NCI-H1092 treated with DMSO at 0.1 percent for 48 hours (cell line): ENCODE measurements at regions not wholly inside any gene's neighbourhood (a gene's known extent, or its start where the extent isn't known, plus 50 kb on each side); places are given as distances from the start of the nearest gene placed in this dataset.
"Not testable (repeated sequence)": the region's sequence is repeated elsewhere in the genome, so short reads cannot be mapped to it uniquely, and the experiment has no call there.

Source experiments
- DNase-seq: peaks from one replicate; lab custom pipeline; 2025; lab: John Stamatoyannopoulos, UW

- DNase-seq = no peak
Observed at GRCh38 chr1:168826269-168826668, 97.3 kb upstream of the DPT start.

GRCh38 chr1:168827557-168827956, 98.6 kb upstream of the DPT start:
- no peak for DNase-seq

- DNase-seq = no peak
Observed at GRCh38 chr1:168829876-168830275, 100.9 kb upstream of the DPT start.

GRCh38 chr1:168830562-168830961, 101.6 kb upstream of the DPT start:
- no peak for DNase-seq

- DNase-seq = no peak
Observed at GRCh38 chr1:168832661-168833060, 103.7 kb upstream of the DPT start.

DNA sequence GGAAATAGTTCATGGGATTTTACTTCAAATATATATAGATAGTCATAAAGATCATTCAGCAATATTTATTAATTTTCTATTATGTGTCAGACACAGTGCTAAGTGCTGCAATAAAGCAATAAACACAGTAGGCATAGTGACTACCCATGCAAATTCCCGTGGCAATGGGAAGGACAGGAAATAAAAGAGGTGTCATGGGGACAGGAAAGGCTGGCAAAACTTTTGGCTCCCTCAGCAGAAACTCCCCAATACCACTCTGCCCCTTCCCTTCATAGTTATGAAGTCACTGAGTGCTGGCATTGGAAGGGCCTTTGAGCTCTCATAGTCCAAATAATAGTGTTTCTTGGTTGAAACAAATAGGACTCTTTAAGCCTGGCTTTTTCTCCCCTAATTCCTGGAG, 104.4 kb upstream of the DPT start:
- DNase-seq = no peak

- no peak for DNase-seq
Observed at GRCh38 chr1:168833801-168834224, 104.8 kb upstream of the DPT start.

GRCh38 chr1:168834225-168834872, 105.3 kb upstream of the DPT start:
- DNase-seq = no peak

DNA sequence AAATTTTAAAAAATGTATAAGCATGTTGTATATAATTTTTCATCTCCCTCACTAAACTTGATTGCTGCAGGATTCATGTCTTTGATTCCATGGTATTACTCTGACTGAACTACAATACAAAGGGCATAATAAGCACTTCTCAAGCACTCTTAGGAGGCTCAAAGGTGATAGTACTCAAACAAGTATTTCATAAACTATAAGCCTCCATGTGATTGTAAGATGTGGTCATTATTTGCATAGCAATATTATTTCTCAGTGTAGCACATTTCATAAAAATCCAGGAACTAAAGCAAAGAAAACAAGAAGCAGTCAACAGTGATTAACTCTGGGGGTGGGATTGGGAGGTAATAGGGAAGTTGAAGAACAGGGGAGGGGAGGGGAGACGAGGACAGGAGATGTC, 106.2 kb upstream of the DPT start:
- DNase-seq = no peak

GRCh38 chr1:168835791-168836190, 106.8 kb upstream of the DPT start:
- no peak for DNase-seq

GRCh38 chr1:168836469-168836868, 107.5 kb upstream of the DPT start:
- no peak for DNase-seq

DNA sequence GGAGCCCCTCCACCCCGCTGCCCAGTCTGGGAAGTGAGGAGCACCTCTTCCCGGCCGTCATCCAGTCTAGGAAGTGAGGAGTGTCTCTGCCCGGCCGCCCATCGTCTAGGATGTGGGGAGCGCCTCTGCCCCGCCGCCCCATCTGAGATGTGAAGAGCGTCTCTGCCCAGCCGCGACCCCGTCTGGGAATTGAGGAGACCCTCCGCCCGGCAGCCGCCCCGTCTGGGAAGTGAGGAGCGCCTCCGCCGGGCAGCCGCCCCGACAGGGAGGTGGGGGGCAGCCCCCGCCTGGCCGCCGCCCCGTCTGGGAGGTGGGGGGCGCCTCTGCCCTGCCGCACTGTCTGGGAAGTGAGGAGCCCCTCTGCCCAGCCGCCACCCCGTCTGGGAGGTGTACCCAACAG, 108.2 kb upstream of the DPT start:
- DNase-seq = not testable (repeated sequence)

- no peak for DNase-seq
Observed at GRCh38 chr1:168842306-168842705, 113.3 kb upstream of the DPT start.

DNA sequence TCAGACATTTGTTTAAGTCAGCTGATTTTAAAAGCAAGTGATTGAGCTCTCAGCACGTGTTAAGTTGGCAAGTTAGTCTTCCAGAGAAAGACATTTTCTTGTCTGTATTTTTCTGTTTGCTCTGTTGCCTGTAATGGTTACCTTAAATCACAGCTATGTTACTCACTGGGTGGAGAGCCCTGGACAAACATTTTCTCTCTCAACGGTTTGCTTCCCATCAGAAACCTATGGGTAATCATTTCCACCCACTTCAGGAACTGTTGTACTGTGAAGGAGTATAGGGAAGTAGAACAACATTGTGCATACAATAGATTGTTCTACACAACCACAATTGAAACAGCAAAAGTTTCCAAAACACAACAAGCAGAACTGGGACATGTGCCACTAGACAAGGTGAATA, 113.9 kb upstream of the DPT start:
- DNase-seq = peak; percentile 53

DNA sequence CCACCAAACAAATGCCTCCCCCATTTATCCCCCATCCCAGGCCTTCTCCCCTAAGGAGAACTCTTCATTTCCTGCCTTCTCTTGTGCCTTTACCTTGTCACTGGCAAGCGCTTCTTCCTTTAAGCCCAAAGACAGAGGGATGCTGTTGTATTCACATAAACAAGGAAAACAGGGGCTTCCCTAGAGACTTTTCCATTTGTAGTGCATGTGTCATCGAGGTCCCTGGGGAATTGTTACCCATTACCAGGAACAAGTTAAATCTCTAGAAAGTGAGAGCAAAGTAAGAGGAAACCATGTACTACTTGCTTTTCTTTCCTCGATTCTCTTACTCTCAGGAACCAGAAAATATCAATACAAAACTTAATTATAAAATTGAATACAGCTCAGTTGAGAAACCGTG, 114.4 kb upstream of the DPT start:
- DNase-seq = no peak

DNA sequence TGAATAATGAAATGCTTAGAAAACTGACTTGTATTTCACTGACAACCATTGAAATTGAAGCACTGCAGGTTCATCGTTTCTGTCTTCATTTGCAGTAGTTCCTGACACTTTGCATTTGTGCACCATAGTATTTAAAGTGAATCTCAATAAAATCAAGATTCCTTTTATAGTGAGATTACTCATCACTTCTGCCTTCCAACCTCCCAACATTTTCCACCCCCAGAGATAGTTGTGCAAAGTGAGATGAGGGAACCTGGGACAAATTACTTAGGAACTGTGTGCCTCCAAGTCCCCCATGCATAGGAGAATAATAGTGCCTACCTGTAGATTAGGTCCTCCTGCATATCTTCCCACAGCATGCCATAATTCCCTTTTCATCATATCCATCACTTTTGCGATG, 114.9 kb upstream of the DPT start:
- DNase-seq = no peak

DNA sequence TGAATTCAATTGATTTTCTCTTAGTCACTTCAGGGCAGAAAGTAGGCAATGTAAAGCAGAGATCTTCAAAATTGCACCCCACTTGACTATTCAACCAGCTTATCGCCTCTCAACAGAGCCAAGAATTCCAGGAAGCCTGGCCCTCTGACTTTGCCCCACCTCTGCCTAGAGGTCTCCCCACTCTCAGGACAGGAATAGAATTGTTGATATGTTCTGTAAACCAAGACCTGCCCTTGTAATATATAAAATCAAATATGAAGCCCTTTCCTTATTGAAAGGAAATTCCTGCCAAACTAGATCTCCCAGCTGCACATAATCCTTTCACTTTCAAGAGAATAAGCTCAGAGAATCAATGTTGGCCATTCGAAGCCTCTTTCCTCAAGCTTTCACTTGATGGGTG, 116.1 kb upstream of the DPT start:
- DNase-seq = no peak

DNA sequence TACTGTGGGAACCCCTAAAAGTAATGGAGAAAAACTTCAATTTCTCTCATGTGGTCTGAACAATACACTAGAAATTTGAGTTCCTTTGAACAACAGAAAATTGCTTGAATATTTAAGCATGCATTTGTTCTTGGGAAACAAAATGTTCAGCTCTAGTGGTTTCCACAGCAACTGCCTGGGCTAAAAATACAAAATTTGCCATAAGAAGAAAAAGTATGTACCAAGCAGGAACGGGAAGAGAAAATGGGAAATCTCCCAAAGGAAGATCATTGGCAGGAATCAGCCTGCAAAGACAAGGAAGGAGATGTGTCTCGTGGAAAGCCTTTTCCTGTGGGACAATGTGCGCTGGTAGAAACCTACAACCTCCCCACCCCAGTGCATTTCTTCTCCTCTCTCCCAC, 119.0 kb upstream of the DPT start:
- DNase-seq = no peak

- no peak for DNase-seq
Observed at GRCh38 chr1:168861421-168862004, 132.5 kb upstream of the DPT start.

- no peak for DNase-seq
Observed at GRCh38 chr1:168863772-168864171, 134.8 kb upstream of the DPT start.

DNA sequence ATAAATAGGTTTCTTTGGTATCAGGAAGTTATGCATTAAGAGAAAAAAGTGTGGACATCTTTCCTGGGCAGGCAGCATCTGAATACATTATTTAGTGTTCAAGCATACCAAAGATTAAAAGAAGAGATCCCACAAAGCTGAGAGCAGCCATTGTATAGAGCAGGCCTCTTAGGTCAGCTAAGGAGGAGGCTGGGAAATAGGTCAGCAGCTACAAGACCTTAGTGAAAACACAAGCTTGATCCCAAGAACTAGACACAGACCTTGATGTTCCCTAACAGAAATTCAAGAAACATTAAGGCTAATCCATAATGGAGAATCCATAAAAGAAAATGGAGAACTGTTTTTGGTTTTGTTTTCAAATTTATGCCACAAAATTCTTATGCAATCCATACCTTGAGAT, 135.3 kb upstream of the DPT start:
- DNase-seq = no peak

DNA sequence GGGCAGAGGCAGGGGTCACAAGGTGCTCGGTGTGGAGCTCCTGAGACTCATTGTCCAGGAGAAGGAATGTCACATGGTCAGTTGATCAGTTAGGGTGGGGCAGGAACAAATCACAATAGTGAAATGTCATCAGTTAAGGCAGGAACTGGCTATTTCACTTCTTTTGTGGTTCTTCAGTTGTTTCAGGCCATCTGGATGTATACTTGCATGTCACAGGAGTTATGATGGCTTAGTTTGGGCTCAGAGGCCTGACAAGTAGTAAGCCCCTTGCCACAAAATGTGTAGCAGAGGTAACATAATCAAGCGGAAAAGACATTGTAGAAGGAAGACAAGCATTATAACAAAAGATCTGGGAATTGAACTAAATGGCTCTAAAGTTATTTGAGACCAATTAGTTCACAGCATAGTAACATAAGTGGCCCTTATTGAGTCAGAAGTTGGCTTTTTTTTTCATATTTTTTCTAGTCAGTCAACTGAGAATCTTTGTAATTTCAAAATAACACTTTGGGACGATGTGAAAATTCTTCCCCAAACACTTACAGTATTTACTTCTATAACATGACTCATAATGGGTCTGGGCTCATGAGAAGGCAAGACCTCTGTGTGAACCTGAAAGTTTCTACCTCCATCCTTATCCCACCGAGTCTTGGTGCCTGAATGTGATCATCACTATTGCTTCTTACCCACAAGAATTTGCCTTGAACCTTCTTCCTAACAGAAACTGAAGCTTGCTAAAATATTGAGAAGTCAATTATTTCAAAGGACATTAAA, 137.0 kb upstream of the DPT start:
- DNase-seq = no peak

DNA sequence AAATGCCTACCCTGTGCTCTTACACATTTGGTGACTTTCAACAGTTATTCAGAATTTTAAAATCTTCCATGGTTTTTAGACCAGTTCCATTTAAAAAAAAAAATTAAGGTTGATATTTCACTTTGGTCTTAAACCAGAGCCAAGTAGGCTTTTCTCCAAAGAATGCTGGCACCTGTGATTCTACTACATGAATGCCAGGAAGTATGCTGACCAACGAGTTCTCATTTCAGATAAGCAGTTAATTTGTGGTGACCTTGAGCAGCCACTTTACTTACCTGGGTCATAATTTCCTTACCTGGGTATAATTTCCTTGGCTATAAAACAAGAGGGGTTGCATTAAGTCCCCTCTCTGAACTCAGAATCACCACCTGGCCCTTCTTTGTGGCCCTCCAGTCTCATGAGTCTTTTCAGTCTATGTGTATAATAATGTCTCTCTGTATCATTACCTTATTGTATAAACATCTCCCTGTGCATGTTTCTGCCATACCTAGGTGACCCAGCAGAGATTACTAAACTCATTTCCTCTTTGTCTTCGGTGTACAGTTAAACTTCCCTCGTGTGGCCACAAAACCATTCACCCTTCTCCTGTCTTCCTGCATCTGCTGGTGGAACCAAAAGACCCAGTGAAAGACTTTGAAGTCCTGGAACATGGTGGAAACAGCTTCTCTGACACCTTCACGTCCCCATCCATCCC, 139.1 kb upstream of the DPT start:
- DNase-seq = no peak
